CD14-positive monocyte (primary cell): ENCODE measurements at regions not wholly inside any gene's neighbourhood (a gene's known extent, or its start where the extent isn't known, plus 50 kb on each side); places are given as distances from the start of the nearest gene placed in this dataset.

ENCODE experiments used
- DNase-seq, 3 donors: peaks; one replicate each; pipeline ENCODE4 v3.0.0-alpha.2; 2011 to 2022
- H2AFZ ChIP-seq: 2 replicates; pipeline ENCODE4 v1.6.0; 2012; ENCODE audit warnings: mild to moderate bottlenecking, low read depth, low read length, inconsistent platforms; ENCODE audit not compliant: insufficient read depth, poor library complexity, severe bottlenecking
- H3K27ac ChIP-seq, 2 donors: 1 replicate in 1 of 2; 2 replicates in 1 of 2; pipeline ENCODE4 v1.5.1; 2012 to 2013; ENCODE audit warnings: low read length in 2 of 2, control low read depth in 1 of 2, inconsistent platforms in 1 of 2, low read depth in 1 of 2, mild to moderate bottlenecking in 1 of 2
- H3K27me3 ChIP-seq, 2 donors: one replicate each; pipeline versions ENCODE4 v1.6.0 to v1.6.1; 2011 to 2013; ENCODE audit warnings: low read length in 2 of 2; ENCODE audit not compliant: control insufficient read depth in 2 of 2, insufficient read depth in 2 of 2
- H3K36me3 ChIP-seq, 2 donors: replicated peaks in 1 of 2; 1 replicate in 1 of 2; 2 replicates in 1 of 2; pipeline versions ENCODE4 v1.5.1 to v1.6.1; 2012 to 2013; ENCODE audit warnings: low read length in 2 of 2, control low read depth in 1 of 2, inconsistent platforms in 1 of 2, mild to moderate bottlenecking in 1 of 2; ENCODE audit not compliant: insufficient read depth in 2 of 2, control insufficient read depth in 1 of 2
- H3K4me1 ChIP-seq, 2 donors: 1 replicate in 1 of 2; 2 replicates in 1 of 2; pipeline versions ENCODE4 v1.5.1 to v1.6.1; 2012 to 2013; ENCODE audit warnings: low read length in 2 of 2, control low read depth in 1 of 2, inconsistent platforms in 1 of 2, mild to moderate bottlenecking in 1 of 2, moderate library complexity in 1 of 2; ENCODE audit not compliant: insufficient read depth in 2 of 2, control insufficient read depth in 1 of 2
- H3K4me2 ChIP-seq: replicated peaks from 2 replicates; pipeline ENCODE3; 2012; ENCODE audit warnings: low read length, moderate library complexity, mild to moderate bottlenecking; ENCODE audit not compliant: poor library complexity, severe bottlenecking; ENCODE audit errors: extremely low read depth
- H3K4me3 ChIP-seq, 3 experiments: fragments of 200-600 bp in 1 of 3; sonication (generic) in 1 of 3; replicated peaks in 1 of 3; 1 replicate in 2 of 3; 2 replicates in 1 of 3; pipeline ENCODE4 v1.5.1; 2011 to 2013; ENCODE audit warnings: low read length in 3 of 3, mild to moderate bottlenecking in 3 of 3, control low read depth in 2 of 3, low read depth in 2 of 3, inconsistent platforms in 1 of 3, moderate library complexity in 1 of 3
- H3K79me2 ChIP-seq: 2 replicates; pipeline ENCODE4 v1.6.0; 2012; ENCODE audit warnings: mild to moderate bottlenecking, control low read depth, inconsistent platforms, low read length, moderate library complexity; ENCODE audit not compliant: insufficient read depth
- H3K9ac ChIP-seq: 2 replicates; pipeline ENCODE4 v1.6.0; 2017; ENCODE audit warnings: low read length, mild to moderate bottlenecking; ENCODE audit not compliant: insufficient read depth, poor library complexity, severe bottlenecking
- H3K9me3 ChIP-seq, 2 donors: replicated peaks in 1 of 2; 1 replicate in 1 of 2; 2 replicates in 1 of 2; pipeline versions ENCODE4 v1.5.1 to v1.6.1; 2012 to 2013; ENCODE audit warnings: low read length in 2 of 2, control low read depth in 1 of 2; ENCODE audit not compliant: control insufficient read depth in 1 of 2, insufficient read depth in 1 of 2
- H4K20me1 ChIP-seq: 2 replicates; pipeline ENCODE4 v1.6.0; 2012; ENCODE audit warnings: mild to moderate bottlenecking, low read length, control low read depth, moderate library complexity; ENCODE audit not compliant: insufficient read depth
- H3K27ac Mint-ChIP-seq, 7 donors: one replicate each; pipeline ENCODE4 v1.8.0; 2020; ENCODE audit warnings: mild to moderate bottlenecking in 7 of 7, mixed read lengths in 7 of 7, moderate library complexity in 6 of 7, inconsistent platforms in 2 of 7
- H3K27me3 Mint-ChIP-seq, 3 donors: one replicate each; pipeline ENCODE4 v1.8.0; 2021 to 2022; ENCODE audit warnings: low read depth in 3 of 3, mild to moderate bottlenecking in 3 of 3, mixed read lengths in 3 of 3, moderate library complexity in 3 of 3, inconsistent platforms in 1 of 3
- H3K36me3 Mint-ChIP-seq, 2 donors: one replicate each; pipeline ENCODE4 v1.8.0; 2020; ENCODE audit warnings: mixed read lengths in 2 of 2, inconsistent platforms in 1 of 2, mild to moderate bottlenecking in 1 of 2
- H3K4me1 Mint-ChIP-seq: one replicate; pipeline ENCODE4 v1.8.0; 2020; ENCODE audit warnings: mild to moderate bottlenecking, mixed read lengths
- H3K4me3 Mint-ChIP-seq, 2 donors: one replicate each; pipeline ENCODE4 v1.8.0; 2020; ENCODE audit warnings: mild to moderate bottlenecking in 2 of 2, mixed read lengths in 2 of 2, moderate library complexity in 1 of 2
- H3K9me3 Mint-ChIP-seq, 7 donors: one replicate each; pipeline ENCODE4 v1.8.0; 2020 to 2022; ENCODE audit warnings: mixed read lengths in 7 of 7, mild to moderate bottlenecking in 6 of 7, moderate library complexity in 6 of 7, inconsistent platforms in 2 of 7
- WGBS: methylation state at CpG from one replicate; pipeline ENCODE4 v1.1.5; 2013; ENCODE audit warnings: missing lambda C conversion rate; ENCODE audit not compliant: insufficient coverage; 5-methylcytosine and 5-hydroxymethylcytosine counted together
- intact Hi-C, 2 donors: fragments of 100-400 bp; cut with micrococcal nuclease; formaldehyde crosslinking; loops; one replicate each; pipeline versions ENCODE4 v1.15.0 to v1.15.1; 2023
- TF ChIP-seq, protein P1 (sequence below): fragments of 200-600 bp; IDR thresholded peaks from one replicate; pipeline ENCODE4 v1.8.0; 2022; ENCODE audit warnings: antibody characterized with exemption, mild to moderate bottlenecking

GRCh38 chr12:93111773-93112172 is 182.7 kb upstream of the EEA1 start:
- H3K4me1 Mint-ChIP-seq: peaks cover 21% of the 10 kb centered on the region
- intact Hi-C loops: no loop called here

DNA sequence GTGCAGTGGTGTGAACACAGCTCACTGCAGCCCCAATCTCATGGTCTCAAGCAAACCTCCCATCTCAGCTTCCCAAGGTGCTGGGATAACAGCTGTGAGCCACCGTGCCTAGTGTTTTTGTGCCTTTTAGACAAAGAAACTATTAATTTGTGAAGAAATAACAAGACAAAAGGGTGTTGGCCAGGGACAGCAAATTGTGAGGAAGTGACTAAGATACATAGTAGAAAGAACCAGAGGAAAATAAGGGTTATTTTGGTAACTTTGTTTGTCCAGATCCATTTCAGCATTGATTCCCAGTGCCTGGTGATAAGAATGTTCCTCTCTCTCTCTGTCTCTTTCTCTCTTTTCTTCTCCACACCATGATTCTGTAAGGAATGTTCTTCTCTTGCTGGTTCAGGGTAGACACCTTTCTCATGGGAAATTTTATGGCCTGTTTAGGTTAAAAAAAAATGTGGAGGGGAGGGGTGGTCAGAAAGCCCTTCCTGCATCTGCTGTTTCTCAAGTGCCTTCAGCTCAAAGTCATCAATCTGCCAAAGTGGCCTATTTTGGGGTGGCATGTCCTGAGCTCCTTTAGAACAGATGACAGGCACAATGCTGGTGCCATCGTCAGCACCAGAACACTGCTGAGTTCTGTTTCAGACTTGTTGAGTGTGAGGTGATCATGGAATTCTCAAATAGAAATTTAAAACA is 184.4 kb upstream of the EEA1 start:
- Histone ChIP-seq H3K4me1 (peaks cover 12 to 18% of the 10 kb centered on the region in 2 donors), H3K9ac (no peak overlapping the region), H3K4me2 (no peak overlapping the region), H2AFZ (peak overlapping the region; percentile 43), H3K27me3 (no peaks in the 10 kb centered on the region), H3K4me3 (no peak overlapping the region), H3K79me2 (no peaks in the 10 kb centered on the region), H3K27ac (peak overlapping the region in 1 of 2 donors; percentile 17), H3K9me3 (no peaks in the 10 kb centered on the region), H3K36me3 (no peaks in the 10 kb centered on the region), H4K20me1 (no peaks in the 10 kb centered on the region)
- no peak for DNase-seq
- H3K4me3 Mint-ChIP-seq: peak overlapping the region in 1 of 2 donors; percentile 7
- TF ChIP-seq, protein P1, sequence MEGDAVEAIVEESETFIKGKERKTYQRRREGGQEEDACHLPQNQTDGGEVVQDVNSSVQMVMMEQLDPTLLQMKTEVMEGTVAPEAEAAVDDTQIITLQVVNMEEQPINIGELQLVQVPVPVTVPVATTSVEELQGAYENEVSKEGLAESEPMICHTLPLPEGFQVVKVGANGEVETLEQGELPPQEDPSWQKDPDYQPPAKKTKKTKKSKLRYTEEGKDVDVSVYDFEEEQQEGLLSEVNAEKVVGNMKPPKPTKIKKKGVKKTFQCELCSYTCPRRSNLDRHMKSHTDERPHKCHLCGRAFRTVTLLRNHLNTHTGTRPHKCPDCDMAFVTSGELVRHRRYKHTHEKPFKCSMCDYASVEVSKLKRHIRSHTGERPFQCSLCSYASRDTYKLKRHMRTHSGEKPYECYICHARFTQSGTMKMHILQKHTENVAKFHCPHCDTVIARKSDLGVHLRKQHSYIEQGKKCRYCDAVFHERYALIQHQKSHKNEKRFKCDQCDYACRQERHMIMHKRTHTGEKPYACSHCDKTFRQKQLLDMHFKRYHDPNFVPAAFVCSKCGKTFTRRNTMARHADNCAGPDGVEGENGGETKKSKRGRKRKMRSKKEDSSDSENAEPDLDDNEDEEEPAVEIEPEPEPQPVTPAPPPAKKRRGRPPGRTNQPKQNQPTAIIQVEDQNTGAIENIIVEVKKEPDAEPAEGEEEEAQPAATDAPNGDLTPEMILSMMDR: no peak
- WGBS: 14% methylated on average over 1 of the region's 2 CpGs
- H3K9me3 Mint-ChIP-seq: peaks cover 0 to 7% (median 3%) of the 10 kb centered on the region in 7 donors
- intact Hi-C loops: no loop called here
- H3K27ac Mint-ChIP-seq: peak overlapping the region in 6 of 7 donors; percentile 13 to 83 (median 58)
- H3K27me3 Mint-ChIP-seq: no peaks in the 10 kb centered on the region
- H3K36me3 Mint-ChIP-seq: peaks cover 0 to 3% of the 10 kb centered on the region in 2 donors
- H3K4me1 Mint-ChIP-seq: peaks cover 21% of the 10 kb centered on the region

More at GRCh38 chr12:93111773-93112172, 182.7 kb upstream of the EEA1 start:
- TF ChIP-seq, protein P1: no peak
- no peaks in the 10 kb centered on the region for H3K9me3 ChIP-seq
- peaks cover 0 to 3% (median 0%) of the 10 kb centered on the region in 3 donors for H3K27me3 Mint-ChIP-seq
- no peak overlapping the region for H3K27ac ChIP-seq
- peaks cover 12 to 18% of the 10 kb centered on the region in 2 donors for H3K4me1 ChIP-seq
- no peak overlapping the region for H3K9ac ChIP-seq
- no peaks in the 10 kb centered on the region for H3K36me3 Mint-ChIP-seq
- H3K4me2 ChIP-seq: no peak overlapping the region
- peaks cover 0 to 7% (median 3%) of the 10 kb centered on the region in 7 donors for H3K9me3 Mint-ChIP-seq
- no peaks in the 10 kb centered on the region for H3K36me3 ChIP-seq
- H4K20me1 ChIP-seq: no peaks in the 10 kb centered on the region
- H2AFZ ChIP-seq: no peak overlapping the region
- peak in 1 of 3 donors; percentile 18 for DNase-seq
- no peaks in the 10 kb centered on the region for H3K79me2 ChIP-seq
- no peak overlapping the region for H3K27ac Mint-ChIP-seq
- H3K4me3 ChIP-seq: no peak overlapping the region
- H3K27me3 ChIP-seq: no peaks in the 10 kb centered on the region
- WGBS: no CpG with 5 or more reads among the region's 2 CpGs
- H3K4me3 Mint-ChIP-seq: no peak overlapping the region
